ENCODE measurements at regions not wholly inside any gene's neighbourhood (a gene's known extent, or its start where the extent isn't known, plus 50 kb on each side); places are given as distances from the start of the nearest gene placed in this dataset.

GRCh38 chr2:144650907-144651306, 131.0 kb upstream of the ZEB2 start:
- H3K27me3 ChIP-seq (ENCODE audit: low read length) = no peaks in the 10 kb centered on the region
- no peaks in the 10 kb centered on the region for H3K36me3 ChIP-seq (ENCODE audit: low read depth, low read length)
- intact Hi-C loops (cut with micrococcal nuclease) = no loop called here
- ChIA-PET CTCF (interaction anchor here (0.7 kb wide), 1 partner anchor 55 kb away, joined by 3 read pairs; no protein-coding TSS in a partner anchor), POLR2A (ENCODE audit: unreplicated experiment) (no interaction called here)
- no TSS peak for BruUV-seq (replicated peaks)
- no peak overlapping the region for H3K27ac ChIP-seq (ENCODE audit: low read length)
- H3K4me2 ChIP-seq (ENCODE audit: low read length) = no peak overlapping the region
- H2AFZ ChIP-seq (ENCODE audit: low read length) = no peak overlapping the region
- H3K4me1 ChIP-seq (ENCODE audit: insufficient read depth, low read length) = no peaks in the 10 kb centered on the region
- no peak for TF ChIP-seq EZH2phosphoT487 (IDR thresholded peaks at IDR 0.05; ENCODE audit: borderline replicate concordance, low read length)
- no peak for TF ChIP-seq CTCF (conservative IDR thresholded peaks at IDR 0.05; ENCODE audit: low read depth, low read length)
- no peak for TF ChIP-seq EZH2 (IDR thresholded peaks at IDR 0.05; ENCODE audit: low read length, unreplicated experiment)
- H3F3A ChIP-seq (ENCODE audit: low read length, unreplicated experiment) = no peaks in the 10 kb centered on the region
- DNase-seq (no peak), ATAC-seq (no peak)
- H3K79me2 ChIP-seq (ENCODE audit: low read length) = no peaks in the 10 kb centered on the region
- H3K9ac ChIP-seq (ENCODE audit: low read length) = no peak overlapping the region
- no peak overlapping the region for H3K4me3 ChIP-seq (ENCODE audit: low read length)
- no peaks in the 10 kb centered on the region for H3K9me2 ChIP-seq (replicated peaks; ENCODE audit: low read length)
- no peaks in the 10 kb centered on the region for H3K9me3 ChIP-seq (ENCODE audit: low read length)
- H4K20me1 ChIP-seq (ENCODE audit: low read length) = no peaks in the 10 kb centered on the region

GRCh38 chr2:144648837-144649465, 129.0 kb upstream of the ZEB2 start:
- Histone ChIP-seq H2AFZ (ENCODE audit: low read length) (no peak overlapping the region), H3K9ac (ENCODE audit: low read length) (no peak overlapping the region), H3K79me2 (ENCODE audit: low read length) (no peaks in the 10 kb centered on the region), H3K9me2 (replicated peaks; ENCODE audit: low read length) (no peaks in the 10 kb centered on the region), H3K4me3 (ENCODE audit: low read length) (no peak overlapping the region), H3K27ac (ENCODE audit: low read length) (no peak overlapping the region), H3K9me3 (ENCODE audit: low read length) (no peaks in the 10 kb centered on the region), H3K27me3 (ENCODE audit: low read length) (no peaks in the 10 kb centered on the region), H4K20me1 (ENCODE audit: low read length) (no peaks in the 10 kb centered on the region), H3F3A (ENCODE audit: low read length, unreplicated experiment) (no peaks in the 10 kb centered on the region), H3K4me2 (ENCODE audit: low read length) (no peak overlapping the region), H3K36me3 (ENCODE audit: low read depth, low read length) (no peaks in the 10 kb centered on the region), H3K4me1 (ENCODE audit: insufficient read depth, low read length) (peaks cover 8% of the 10 kb centered on the region)
- TF ChIP-seq EZH2phosphoT487 (IDR thresholded peaks at IDR 0.05; ENCODE audit: borderline replicate concordance, low read length) = no peak
- TF ChIP-seq CTCF (conservative IDR thresholded peaks at IDR 0.05; ENCODE audit: low read depth, low read length) = no peak
- no peak for TF ChIP-seq EZH2 (IDR thresholded peaks at IDR 0.05; ENCODE audit: low read length, unreplicated experiment)
- POLR2A ChIA-PET (ENCODE audit: unreplicated experiment) = no interaction called here
- intact Hi-C loops (cut with micrococcal nuclease) = loop anchor here (10.0 kb wide), 2 partner anchors 94 to 214 kb away; no protein-coding TSS in a partner anchor
- ATAC-seq (no peak), DNase-seq (no peak)
- BruUV-seq (replicated peaks) = no TSS peak
- CTCF ChIA-PET = no interaction called here

GRCh38 chr2:144645083-144645778, 125.3 kb upstream of the ZEB2 start:
- H4K20me1 ChIP-seq (ENCODE audit: low read length) = no peaks in the 10 kb centered on the region
- CTCF ChIA-PET = no interaction called here
- no peak for ATAC-seq
- H3K27me3 ChIP-seq (ENCODE audit: low read length) = no peaks in the 10 kb centered on the region
- H3K4me3 ChIP-seq (ENCODE audit: low read length) = no peak overlapping the region
- H3K9ac ChIP-seq (ENCODE audit: low read length) = no peak overlapping the region
- intact Hi-C loops (cut with micrococcal nuclease) = loop anchor here (10.0 kb wide), 2 partner anchors 90 to 210 kb away; no protein-coding TSS in a partner anchor
- peaks cover 15% of the 10 kb centered on the region for H3K4me1 ChIP-seq (ENCODE audit: insufficient read depth, low read length)
- H3K36me3 ChIP-seq (ENCODE audit: low read depth, low read length) = no peaks in the 10 kb centered on the region
- POLR2A ChIA-PET (ENCODE audit: unreplicated experiment) = no interaction called here
- H3F3A ChIP-seq (ENCODE audit: low read length, unreplicated experiment) = no peaks in the 10 kb centered on the region
- H3K9me3 ChIP-seq (ENCODE audit: low read length) = no peaks in the 10 kb centered on the region
- H2AFZ ChIP-seq (ENCODE audit: low read length) = no peak overlapping the region
- TF ChIP-seq EZH2 (IDR thresholded peaks at IDR 0.05; ENCODE audit: low read length, unreplicated experiment) = no peak
- no peak for TF ChIP-seq EZH2phosphoT487 (IDR thresholded peaks at IDR 0.05; ENCODE audit: borderline replicate concordance, low read length)
- no peak for TF ChIP-seq CTCF (conservative IDR thresholded peaks at IDR 0.05; ENCODE audit: low read depth, low read length)
- H3K79me2 ChIP-seq (ENCODE audit: low read length) = no peaks in the 10 kb centered on the region
- DNase-seq = no peak
- BruUV-seq (replicated peaks) = no TSS peak
- no peak overlapping the region for H3K4me2 ChIP-seq (ENCODE audit: low read length)
- H3K27ac ChIP-seq (ENCODE audit: low read length) = no peak overlapping the region
- H3K9me2 ChIP-seq (replicated peaks; ENCODE audit: low read length) = no peaks in the 10 kb centered on the region

All from PC-3 (cell line).